GM12874 (cell line): ENCODE measurements at regions not wholly inside any gene's neighbourhood (a gene's known extent, or its start where the extent isn't known, plus 50 kb on each side); places are given as distances from the start of the nearest gene placed in this dataset.

ENCODE experiments used
- TF ChIP-seq, protein P1 (sequence below): IDR thresholded peaks from 2 replicates; pipeline ENCODE4 v1.5.1; 2011; ENCODE audit warnings: low read depth, mild to moderate bottlenecking, control low read depth, low read length, moderate library complexity; ENCODE audit not compliant: insufficient read depth

DNA sequence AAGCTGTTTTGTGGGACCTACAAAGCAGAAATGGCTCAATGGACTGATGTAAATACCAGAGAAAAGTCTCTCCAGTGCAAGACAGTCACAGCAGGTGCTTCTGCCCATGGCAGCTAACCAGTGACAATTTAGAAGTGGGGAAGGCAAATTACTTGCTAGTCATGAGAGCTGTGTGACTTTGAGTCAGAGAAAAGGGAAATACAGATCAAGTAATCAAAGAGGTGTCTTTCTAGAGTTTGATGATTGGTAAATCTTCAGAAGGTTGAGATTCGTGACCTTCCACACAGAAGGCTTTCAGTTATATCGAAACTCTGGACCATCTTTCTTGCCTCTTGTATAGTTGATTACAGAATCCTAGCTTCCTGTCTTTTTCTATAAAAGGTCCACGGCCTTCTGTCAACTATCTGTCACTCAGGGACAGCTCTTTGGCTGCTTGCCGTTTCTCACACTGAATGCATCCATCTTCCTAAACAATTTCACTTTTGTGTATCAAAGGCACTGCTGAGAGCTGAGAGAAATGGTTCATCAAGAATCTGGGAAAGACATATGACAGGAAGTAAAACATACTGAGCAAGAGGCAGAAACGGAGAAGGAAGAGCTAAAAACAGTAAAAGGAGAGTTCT, 993.9 kb upstream of the ACO1 start:
- TF ChIP-seq, protein P1, sequence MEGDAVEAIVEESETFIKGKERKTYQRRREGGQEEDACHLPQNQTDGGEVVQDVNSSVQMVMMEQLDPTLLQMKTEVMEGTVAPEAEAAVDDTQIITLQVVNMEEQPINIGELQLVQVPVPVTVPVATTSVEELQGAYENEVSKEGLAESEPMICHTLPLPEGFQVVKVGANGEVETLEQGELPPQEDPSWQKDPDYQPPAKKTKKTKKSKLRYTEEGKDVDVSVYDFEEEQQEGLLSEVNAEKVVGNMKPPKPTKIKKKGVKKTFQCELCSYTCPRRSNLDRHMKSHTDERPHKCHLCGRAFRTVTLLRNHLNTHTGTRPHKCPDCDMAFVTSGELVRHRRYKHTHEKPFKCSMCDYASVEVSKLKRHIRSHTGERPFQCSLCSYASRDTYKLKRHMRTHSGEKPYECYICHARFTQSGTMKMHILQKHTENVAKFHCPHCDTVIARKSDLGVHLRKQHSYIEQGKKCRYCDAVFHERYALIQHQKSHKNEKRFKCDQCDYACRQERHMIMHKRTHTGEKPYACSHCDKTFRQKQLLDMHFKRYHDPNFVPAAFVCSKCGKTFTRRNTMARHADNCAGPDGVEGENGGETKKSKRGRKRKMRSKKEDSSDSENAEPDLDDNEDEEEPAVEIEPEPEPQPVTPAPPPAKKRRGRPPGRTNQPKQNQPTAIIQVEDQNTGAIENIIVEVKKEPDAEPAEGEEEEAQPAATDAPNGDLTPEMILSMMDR, result no peak

DNA sequence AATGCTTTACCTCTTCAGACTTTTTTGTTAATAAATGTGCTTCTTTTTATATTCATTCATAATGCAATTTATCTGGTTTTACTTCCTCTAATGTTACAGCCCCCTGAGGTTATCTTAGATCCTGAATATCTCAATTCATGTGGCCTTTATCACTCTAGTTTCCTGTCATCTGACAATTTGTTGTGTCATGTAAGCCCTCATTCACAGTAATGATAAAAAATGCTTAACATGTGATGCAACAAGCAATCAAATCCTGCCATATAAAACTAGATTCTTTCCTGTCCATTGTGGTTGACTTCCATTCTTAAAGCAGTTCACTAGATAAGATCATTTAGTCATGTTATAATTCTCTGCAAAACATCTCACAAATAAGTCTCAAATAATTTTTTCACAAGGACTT, 991.2 kb upstream of the ACO1 start:
- TF ChIP-seq, protein P1, result no peak

DNA sequence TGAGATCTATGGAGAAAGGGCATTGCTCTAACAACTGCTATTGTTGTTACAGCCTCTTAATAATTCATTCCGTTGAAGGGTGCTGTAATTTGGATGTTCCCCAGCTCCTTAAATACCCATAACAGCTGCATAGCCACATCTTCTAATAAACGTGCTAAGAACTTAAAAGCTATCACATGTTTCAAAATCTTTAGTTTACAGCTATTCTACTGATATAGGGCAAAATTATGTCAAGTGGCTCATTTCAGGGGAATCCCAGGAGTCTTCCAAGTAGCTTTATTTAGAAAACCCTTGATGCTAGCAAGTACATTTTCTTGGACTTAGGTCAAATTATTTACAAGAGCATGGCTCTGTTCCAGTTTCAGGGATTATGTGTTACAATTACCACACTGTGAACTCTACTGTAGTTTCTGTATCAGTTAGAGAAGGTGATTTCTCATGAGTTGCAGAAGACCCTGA, 990.4 kb upstream of the ACO1 start:
- TF ChIP-seq, protein P1, result no peak

DNA sequence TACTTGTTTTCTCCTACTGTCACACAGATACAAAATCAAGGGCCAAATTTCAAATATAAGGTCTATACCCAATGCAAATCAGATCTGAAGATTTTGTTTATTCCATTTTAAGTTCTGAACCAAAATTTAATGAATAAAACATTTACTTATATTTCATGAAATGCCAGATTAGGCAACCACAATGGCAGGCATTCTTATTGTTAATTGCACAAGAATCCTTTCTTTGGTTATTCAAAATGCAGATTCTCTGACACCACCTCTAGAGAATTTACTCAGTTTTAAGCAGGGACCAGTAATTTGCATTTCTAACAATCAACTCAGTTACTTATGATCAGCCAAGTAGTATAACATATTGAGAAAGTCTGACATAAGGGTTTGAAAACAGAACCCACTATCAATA, 972.4 kb upstream of the ACO1 start:
- TF ChIP-seq, protein P1, result no peak

DNA sequence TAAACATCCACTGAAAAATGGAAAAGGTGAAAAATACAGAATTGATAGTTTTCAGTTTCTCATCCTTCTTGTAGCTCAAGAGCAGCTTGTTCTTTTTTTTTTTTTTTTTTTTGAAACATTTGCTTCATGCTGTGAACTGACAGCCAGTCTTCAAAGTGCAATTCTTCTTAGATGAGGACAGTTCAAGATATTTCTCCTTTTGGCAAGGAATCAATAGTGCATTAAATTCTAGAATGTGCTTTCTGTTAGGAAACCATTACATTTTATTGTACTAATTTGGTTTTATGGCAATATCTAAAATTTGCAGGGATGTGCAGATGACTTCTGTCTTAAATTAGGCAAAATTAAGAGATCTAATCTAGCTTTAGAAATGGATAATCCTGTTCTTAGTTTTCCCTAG, 969.3 kb upstream of the ACO1 start:
- TF ChIP-seq, protein P1, result no peak

DNA sequence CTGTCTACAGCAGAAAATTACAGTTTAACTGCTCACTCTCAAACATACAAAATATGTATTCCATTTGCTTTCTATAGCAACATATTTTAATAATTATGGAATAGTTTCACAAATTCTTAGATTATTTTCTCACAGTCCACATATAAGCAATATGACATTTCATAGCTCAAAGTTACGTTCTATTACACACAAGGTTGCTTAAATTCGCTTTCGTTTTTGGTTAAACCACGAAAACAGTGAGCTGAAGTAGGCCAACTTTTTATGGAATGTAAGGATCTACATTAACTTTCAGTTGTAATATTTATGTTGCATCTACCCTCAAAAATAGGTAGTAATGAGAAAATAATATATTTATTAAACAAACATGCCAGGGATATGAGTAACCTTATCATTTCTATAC, 966.0 kb upstream of the ACO1 start:
- TF ChIP-seq, protein P1, result no peak

DNA sequence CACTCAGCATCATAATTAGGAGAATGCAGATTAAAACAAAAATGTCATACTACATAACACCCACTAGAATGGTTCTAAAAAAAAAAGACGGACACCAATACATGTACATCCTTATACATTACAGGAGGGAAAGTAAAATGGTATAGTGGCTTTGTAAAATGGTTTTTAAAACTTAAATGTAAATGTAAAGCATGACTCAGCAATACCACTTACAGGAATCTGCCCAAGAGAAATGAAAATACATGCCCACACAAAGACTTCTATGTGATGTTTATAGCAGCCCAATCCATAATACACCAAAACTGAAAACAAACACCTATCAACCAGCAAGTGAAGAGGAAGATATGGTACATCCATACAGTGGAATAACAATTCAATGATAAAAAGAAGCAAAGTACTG, 939.1 kb upstream of the ACO1 start:
- TF ChIP-seq, protein P1, result no peak
